IMR-90 (cell line): ENCODE measurements at regions not wholly inside any gene's neighbourhood (a gene's known extent, or its start where the extent isn't known, plus 50 kb on each side); places are given as distances from the start of the nearest gene placed in this dataset.

Experiments
- ATAC-seq: fragments of 200-7000 bp; cut with Tn5 transposase; 2 replicates; pipeline ENCODE4 v1.9.1; 2020; ENCODE audit warnings: low read depth, mild to moderate bottlenecking, moderate library complexity
- BruUV-seq: library from RNA; stranded (reverse); fragments of 400-500 nt; replicated peaks from 2 replicates; lab custom pipeline; 2021; lab: Mats Ljungman, UMichigan
- CTCF ChIA-PET: fragments of 300-600 bp; formaldehyde crosslinking; extraction: SDS; loops from one replicate; lab custom pipeline; 2021; ENCODE audit warnings: antibody characterized with exemption; lab: Yijun Ruan, JAX
- POLR2A ChIA-PET: fragments of 300-600 bp; sonication (Branson Sonifier 250); formaldehyde crosslinking; loops from one replicate; lab custom pipeline; 2022; ENCODE audit warnings: antibody characterized with exemption; ENCODE audit not compliant: unreplicated experiment; lab: Charles Lee
- DNase-seq: peaks from one replicate; pipeline ENCODE4 v3.0.0; 2013
- H2AFZ ChIP-seq: replicated peaks from 2 replicates; pipeline ENCODE3; 2013; ENCODE audit warnings: low read length, mild to moderate bottlenecking; ENCODE audit not compliant: poor library complexity
- H2AK5ac ChIP-seq: 2 replicates; pipeline ENCODE4 v1.6.1; 2013; ENCODE audit warnings: low read depth, low read length, inconsistent platforms
- H2AK9ac ChIP-seq: replicated peaks from 2 replicates; pipeline ENCODE3; 2013; ENCODE audit warnings: mild to moderate bottlenecking, low read depth, low read length, moderate library complexity; ENCODE audit not compliant: poor library complexity
- H2BK120ac ChIP-seq: 2 replicates; pipeline ENCODE4 v1.6.1; 2013; ENCODE audit warnings: low read depth, low read length, inconsistent platforms
- H2BK15ac ChIP-seq: 3 replicates; pipeline ENCODE4 v1.6.1; 2013; ENCODE audit warnings: low read depth, low read length, inconsistent platforms
- H2BK20ac ChIP-seq: 2 replicates; pipeline ENCODE4 v1.6.1; 2013; ENCODE audit warnings: low read depth, mild to moderate bottlenecking, inconsistent platforms, low read length, moderate library complexity
- H2BK5ac ChIP-seq: 2 replicates; pipeline ENCODE4 v1.6.1; 2013; ENCODE audit warnings: mild to moderate bottlenecking, low read depth, low read length, inconsistent platforms; ENCODE audit not compliant: poor library complexity, severe bottlenecking
- H3K14ac ChIP-seq: replicated peaks from 2 replicates; pipeline ENCODE4 v1.6.1; 2013; ENCODE audit warnings: low read depth, low read length, inconsistent platforms
- H3K18ac ChIP-seq: 2 replicates; pipeline ENCODE4 v1.6.1; 2013; ENCODE audit warnings: low read depth, low read length, control low read depth
- H3K23ac ChIP-seq: 2 replicates; pipeline ENCODE4 v1.6.1; 2013; ENCODE audit warnings: low read depth, low read length, inconsistent platforms
- H3K27ac ChIP-seq: 2 replicates; pipeline ENCODE4 v1.5.1; 2013; ENCODE audit warnings: mild to moderate bottlenecking, control low read depth, low read length; ENCODE audit not compliant: insufficient read depth
- H3K27me3 ChIP-seq: 2 replicates; pipeline ENCODE4 v1.6.1; 2013; ENCODE audit warnings: low read length; ENCODE audit not compliant: control insufficient read depth, insufficient read depth
- H3K36me3 ChIP-seq: 2 replicates; pipeline ENCODE4 v1.6.1; 2013; ENCODE audit warnings: low read length, mixed read lengths; ENCODE audit not compliant: control insufficient read depth, insufficient read depth
- H3K4ac ChIP-seq: 2 replicates; pipeline ENCODE4 v1.6.1; 2013; ENCODE audit warnings: low read depth, low read length, inconsistent platforms
- H3K4me1 ChIP-seq: 2 replicates; pipeline ENCODE4 v1.6.1; 2013; ENCODE audit warnings: low read length, mixed read lengths; ENCODE audit not compliant: control insufficient read depth, insufficient read depth
- H3K4me2 ChIP-seq: 2 replicates; pipeline ENCODE4 v1.6.1; 2013; ENCODE audit warnings: low read depth, mild to moderate bottlenecking, control low read depth, low read length, moderate library complexity
- H3K4me3 ChIP-seq: 2 replicates; pipeline ENCODE4 v1.5.1; 2013; ENCODE audit warnings: low read depth, mild to moderate bottlenecking, control low read depth, low read length, moderate library complexity; ENCODE audit not compliant: insufficient read depth
- H3K56ac ChIP-seq: 2 replicates; pipeline ENCODE4 v1.6.1; 2013; ENCODE audit warnings: low read length, inconsistent platforms; ENCODE audit not compliant: insufficient read depth; ENCODE audit errors: extremely low read depth
- H3K79me1 ChIP-seq, 2 experiments: 2 replicates each; pipeline ENCODE4 v1.6.1; 2013; ENCODE audit warnings: low read length in 2 of 2, inconsistent platforms in 1 of 2, low read depth in 1 of 2
- H3K9ac ChIP-seq: 2 replicates; pipeline ENCODE4 v1.6.1; 2013; ENCODE audit warnings: low read depth, low read length, control low read depth
- H3K9me1 ChIP-seq: 2 replicates; pipeline ENCODE4 v1.6.1; 2013; ENCODE audit warnings: low read length, inconsistent platforms; ENCODE audit not compliant: insufficient read depth
- H3K9me3 ChIP-seq: 2 replicates; pipeline ENCODE4 v1.6.1; 2013; ENCODE audit warnings: low read length; ENCODE audit not compliant: control insufficient read depth, insufficient read depth
- H4K20me1 ChIP-seq: 2 replicates; pipeline ENCODE4 v1.6.1; 2013; ENCODE audit warnings: low read length, inconsistent platforms; ENCODE audit not compliant: insufficient read depth
- H4K5ac ChIP-seq: 2 replicates; pipeline ENCODE4 v1.6.1; 2013; ENCODE audit warnings: mild to moderate bottlenecking, low read depth, low read length, control low read depth
- H4K8ac ChIP-seq, 2 experiments: 2 replicates each; pipeline ENCODE4 v1.6.1; 2013; ENCODE audit warnings: low read depth in 2 of 2, low read length in 2 of 2, control low read depth in 1 of 2, inconsistent platforms in 1 of 2
- H4K91ac ChIP-seq: 2 replicates; pipeline ENCODE4 v1.6.1; 2013; ENCODE audit warnings: low read depth, low read length, inconsistent platforms; ENCODE audit not compliant: insufficient read depth
- BHLHE40 ChIP-seq: fragments of 150-350 bp; IDR thresholded peaks from 2 replicates; pipeline ENCODE4 v1.6.1; 2016; ENCODE audit warnings: mild to moderate bottlenecking, low read depth, low read length
- CEBPB ChIP-seq: IDR thresholded peaks from 2 replicates; pipeline ENCODE4 v1.6.1; 2012; ENCODE audit warnings: low read depth, low read length, improper control_type of control experiment
- CHD1 ChIP-seq: IDR thresholded peaks from 2 replicates; pipeline ENCODE4 v1.6.1; 2012; ENCODE audit warnings: low read depth, low read length, improper control_type of control experiment
- CTCF ChIP-seq: conservative IDR thresholded peaks from 2 replicates; pipeline ENCODE4 v1.5.1; 2012; ENCODE audit warnings: mild to moderate bottlenecking, low read depth, low read length, improper control_type of control experiment
- ELK1 ChIP-seq: fragments of 150-350 bp; IDR thresholded peaks from 2 replicates; pipeline ENCODE4 v1.6.1; 2016; ENCODE audit warnings: low read depth, mild to moderate bottlenecking, low read length, moderate library complexity, borderline replicate concordance
- FOS ChIP-seq: fragments of 150-350 bp; IDR thresholded peaks from 2 replicates; pipeline ENCODE4 v1.6.1; 2016; ENCODE audit warnings: low read depth, low read length
- MAFK ChIP-seq: IDR thresholded peaks from 2 replicates; pipeline ENCODE4 v1.6.1; 2012; ENCODE audit warnings: low read depth, low read length, improper control_type of control experiment
- MAZ ChIP-seq: IDR thresholded peaks from 2 replicates; pipeline ENCODE4 v1.6.1; 2012; ENCODE audit warnings: low read depth, mild to moderate bottlenecking, low read length, improper control_type of control experiment, moderate library complexity, borderline replicate concordance
- MXI1 ChIP-seq: IDR thresholded peaks from 2 replicates; pipeline ENCODE4 v1.6.1; 2012; ENCODE audit warnings: low read depth, mild to moderate bottlenecking, low read length, moderate library complexity, borderline replicate concordance
- NFE2L2 ChIP-seq: fragments of 150-350 bp; IDR thresholded peaks from 2 replicates; pipeline ENCODE4 v1.6.1; 2016; ENCODE audit warnings: low read depth, mild to moderate bottlenecking, low read length
- POLR2A ChIP-seq: IDR thresholded peaks from 2 replicates; pipeline ENCODE4 v1.6.1; 2012; ENCODE audit warnings: mild to moderate bottlenecking, low read depth, low read length
- RAD21 ChIP-seq: IDR thresholded peaks from 2 replicates; pipeline ENCODE4 v1.6.1; 2012; ENCODE audit warnings: low read length, improper control_type of control experiment
- RCOR1 ChIP-seq: IDR thresholded peaks from 2 replicates; pipeline ENCODE4 v1.6.1; 2012; ENCODE audit warnings: mild to moderate bottlenecking, low read length, improper control_type of control experiment; ENCODE audit not compliant: insufficient replicate concordance
- RFX5 ChIP-seq: IDR thresholded peaks from 2 replicates; pipeline ENCODE4 v1.8.0; 2012; ENCODE audit warnings: low read depth, mild to moderate bottlenecking, low read length, moderate library complexity
- SMC3 ChIP-seq: fragments of 150-350 bp; IDR thresholded peaks from 2 replicates; pipeline ENCODE4 v1.6.1; 2016; ENCODE audit warnings: low read depth, mild to moderate bottlenecking, antibody characterized with exemption, low read length, moderate library complexity
- USF2 ChIP-seq: fragments of 150-350 bp; IDR thresholded peaks from 2 replicates; pipeline ENCODE4 v1.6.1; 2017; ENCODE audit warnings: mild to moderate bottlenecking, antibody characterized with exemption, low read length, low read depth
- WGBS, 2 experiments: methylation state at CpG; one replicate each; pipeline versions ENCODE4 v1.1.5 to v1.1.7; 2013; ENCODE audit warnings: missing lambda C conversion rate in 2 of 2; ENCODE audit not compliant: insufficient read length in 1 of 2; ENCODE audit errors: extremely low coverage in 2 of 2; 5-methylcytosine and 5-hydroxymethylcytosine counted together
- dilution Hi-C: fragments of 300-500 bp; cut with HindIII; formaldehyde crosslinking; loops from one replicate; pipeline ENCODE4 v1.14.3; 2018; ENCODE audit warnings: low sequenced_read_pairs; ENCODE audit not compliant: unreplicated experiment
- in situ Hi-C: fragments of 300-500 bp; cut with MboI; formaldehyde crosslinking; loops from 3 replicates; pipeline ENCODE4 v1.14.3; 2019; ENCODE audit warnings: low sequenced_read_pairs, inconsistent platforms, mixed read lengths
- intact Hi-C: fragments of 100-400 bp; cut with micrococcal nuclease; formaldehyde crosslinking; loops from 2 replicates; pipeline ENCODE4 v1.10.0; 2022

GRCh38 chr5:164058621-164059020 is 553.2 kb downstream of the MAT2B start:
- H3K23ac ChIP-seq, result no peak overlapping the region
- dilution Hi-C loops (no loop called here), intact Hi-C loops (loop anchor here (10.0 kb wide), 1 partner anchor 296 kb away; no protein-coding TSS in a partner anchor), in situ Hi-C loops (no loop called here)
- H3K27me3 ChIP-seq, result no peaks in the 10 kb centered on the region
- no peak overlapping the region for H4K91ac ChIP-seq
- no peaks in the 10 kb centered on the region for H4K20me1 ChIP-seq
- ATAC-seq (no peak), DNase-seq (no peak)
- H3K9me1 ChIP-seq, result no peaks in the 10 kb centered on the region
- H3K4me3 ChIP-seq, result no peak overlapping the region
- no peaks in the 10 kb centered on the region for H3K4me1 ChIP-seq
- no peak overlapping the region for H3K27ac ChIP-seq
- H2BK5ac ChIP-seq, result no peak overlapping the region
- H2AFZ ChIP-seq, result no peak overlapping the region
- no CpG with 5 or more reads among the region's 3 CpGs for WGBS, 2 experiments
- H3K4me2 ChIP-seq, result no peak overlapping the region
- no TSS peak for BruUV-seq
- H3K9ac ChIP-seq, result no peak overlapping the region
- no peak overlapping the region for H4K5ac ChIP-seq
- no peak overlapping the region for H2BK120ac ChIP-seq
- H3K79me1 ChIP-seq, result no peaks in the 10 kb centered on the region
- H2BK15ac ChIP-seq, result no peak overlapping the region
- ChIA-PET CTCF (no interaction called here), POLR2A (no interaction called here)
- H2AK9ac ChIP-seq, result no peak overlapping the region
- no peak overlapping the region for H3K18ac ChIP-seq
- no peak overlapping the region for H2BK20ac ChIP-seq
- H3K14ac ChIP-seq, result no peak overlapping the region
- H3K56ac ChIP-seq, result no peak overlapping the region
- H3K4ac ChIP-seq, result no peak overlapping the region
- H3K36me3 ChIP-seq, result no peaks in the 10 kb centered on the region
- TF ChIP-seq POLR2A (no peak), MXI1 (no peak), MAFK (no peak), BHLHE40 (no peak), RCOR1 (no peak), CHD1 (no peak), SMC3 (no peak), FOS (no peak), CEBPB (no peak), CTCF (no peak), USF2 (no peak), RFX5 (no peak), NFE2L2 (no peak), ELK1 (no peak), RAD21 (no peak), MAZ (no peak)
- no peak overlapping the region for H2AK5ac ChIP-seq
- H4K8ac ChIP-seq, result no peak overlapping the region
- H3K9me3 ChIP-seq, result no peaks in the 10 kb centered on the region
